ENCODE measurements at regions not wholly inside any gene's neighbourhood (a gene's known extent, or its start where the extent isn't known, plus 50 kb on each side); places are given as distances from the start of the nearest gene placed in this dataset.

GRCh38 chr11:71364806-71365205, 83.4 kb downstream of the DHCR7 start:
- no peak for FAIRE-seq
- 83 to 90% methylated on average over 5 of the region's 5 CpGs for WGBS, 2 donors
- DNase-seq = no peak
- no peak overlapping the region for H3K4me3 ChIP-seq
- H3K9me3 ChIP-seq = no peaks in the 10 kb centered on the region
- intact Hi-C loops (cut with DNase I) = no loop called here
- no peak for TF ChIP-seq CTCF (IDR thresholded peaks at IDR 0.05)
- H3K4me1 ChIP-seq = no peaks in the 10 kb centered on the region
- no peaks in the 10 kb centered on the region for H3K27me3 ChIP-seq
- no peak overlapping the region for H3K27ac ChIP-seq
- H3K36me3 ChIP-seq = no peaks in the 10 kb centered on the region
- no peak for ATAC-seq

GRCh38 chr11:71364176-71364671, 84.0 kb downstream of the DHCR7 start:
- peak in 3 of 4 donors; percentile 32 to 66 (median 55) for ATAC-seq
- FAIRE-seq = no peak

GRCh38 chr11:71363721-71364120, 84.5 kb downstream of the DHCR7 start:
- H3K4me3 ChIP-seq = no peak overlapping the region
- intact Hi-C loops (cut with DNase I) = no loop called here
- no peak for TF ChIP-seq CTCF (IDR thresholded peaks at IDR 0.05)
- no peak overlapping the region for H3K27ac ChIP-seq
- FAIRE-seq (no peak), DNase-seq (no peak), ATAC-seq (no peak)
- H3K36me3 ChIP-seq = no peaks in the 10 kb centered on the region
- H3K27me3 ChIP-seq = no peaks in the 10 kb centered on the region
- no peaks in the 10 kb centered on the region for H3K9me3 ChIP-seq
- no peaks in the 10 kb centered on the region for H3K4me1 ChIP-seq
- WGBS, 2 donors = 91 to 92% methylated on average over 4 of the region's 4 CpGs

More at GRCh38 chr11:71364176-71364671, 84.0 kb downstream of the DHCR7 start:
- intact Hi-C loops (cut with DNase I) = no loop called here
- no peak for DNase-seq
- Histone ChIP-seq H3K27me3 (no peaks in the 10 kb centered on the region), H3K4me1 (no peaks in the 10 kb centered on the region), H3K4me3 (no peak overlapping the region), H3K36me3 (no peaks in the 10 kb centered on the region), H3K9me3 (no peaks in the 10 kb centered on the region), H3K27ac (no peak overlapping the region)
- WGBS, 2 donors = 57 to 62% methylated on average over 4 of the region's 4 CpGs
- TF ChIP-seq CTCF (IDR thresholded peaks at IDR 0.05) = no peak

- no peak for DNase-seq
- Histone ChIP-seq H3K4me1 (no peaks in the 10 kb centered on the region), H3K36me3 (no peaks in the 10 kb centered on the region), H3K4me3 (no peak overlapping the region), H3K27me3 (no peaks in the 10 kb centered on the region), H3K27ac (no peak overlapping the region), H3K9me3 (no peaks in the 10 kb centered on the region)
- FAIRE-seq = no peak
- WGBS, 2 donors = 70 to 75% methylated on average over 6 of the region's 6 CpGs
- intact Hi-C loops (cut with DNase I) = no loop called here
- no peak for TF ChIP-seq CTCF (IDR thresholded peaks at IDR 0.05)
- ATAC-seq = no peak
Measured at GRCh38 chr11:71358963-71359567, 89.1 kb downstream of the DHCR7 start.

GRCh38 chr11:71358122-71358728, 90.0 kb downstream of the DHCR7 start:
- no peaks in the 10 kb centered on the region for H3K4me1 ChIP-seq
- DNase-seq (no peak), ATAC-seq (no peak), FAIRE-seq (no peak)
- intact Hi-C loops (cut with DNase I) = no loop called here
- H3K27ac ChIP-seq = no peak overlapping the region
- H3K4me3 ChIP-seq = no peak overlapping the region
- no peak for TF ChIP-seq CTCF (IDR thresholded peaks at IDR 0.05)
- no peaks in the 10 kb centered on the region for H3K9me3 ChIP-seq
- H3K27me3 ChIP-seq = no peaks in the 10 kb centered on the region
- H3K36me3 ChIP-seq = no peaks in the 10 kb centered on the region
- WGBS, 2 donors = 72 to 80% methylated on average over 10 of the region's 10 CpGs
